ENCODE measurements at regions not wholly inside any gene's neighbourhood (a gene's known extent, or its start where the extent isn't known, plus 50 kb on each side); places are given as distances from the start of the nearest gene placed in this dataset.

DNA sequence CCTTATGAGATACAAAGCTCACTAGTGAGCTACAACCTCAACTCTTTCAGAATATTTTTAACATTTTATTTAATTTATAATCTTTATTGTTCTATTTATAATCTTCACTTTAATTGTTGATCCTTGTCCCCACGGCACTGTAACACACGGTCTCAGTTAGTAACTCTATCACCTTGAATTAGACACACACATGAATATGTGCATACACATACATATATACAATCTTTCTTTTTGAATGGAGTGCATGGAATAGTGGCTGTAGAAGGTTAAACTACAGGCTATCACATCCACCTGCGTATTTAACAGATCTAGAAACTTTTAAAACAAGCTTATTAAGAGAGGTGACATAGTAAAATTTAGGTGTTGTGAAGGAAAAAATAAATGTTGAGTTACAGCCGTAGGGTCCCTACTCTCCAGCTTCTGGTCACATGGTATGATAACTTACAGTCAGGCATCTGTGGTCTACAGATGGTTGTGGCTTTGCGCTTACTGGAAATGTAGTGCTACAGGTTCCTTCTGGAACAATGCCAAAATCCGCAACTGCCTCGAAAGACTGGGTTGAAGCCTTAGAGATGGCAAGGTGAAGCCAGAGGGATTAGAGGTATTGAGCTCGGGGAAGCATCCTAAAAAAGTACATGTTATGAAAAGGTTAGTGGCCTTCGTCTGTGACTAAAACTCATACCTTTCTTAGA is 1324.1 kb upstream of the SLC39A10 start:
- peak in 1 of 5 donors; percentile 1 for DNase-seq
- FAIRE-seq: no peak
- H3K36me3 ChIP-seq (ENCODE audit: control insufficient read depth in 2 of 3, insufficient read depth in 3 of 3, low read length in 3 of 3): no peaks in the 10 kb centered on the region
- TF ChIP-seq, protein P1, sequence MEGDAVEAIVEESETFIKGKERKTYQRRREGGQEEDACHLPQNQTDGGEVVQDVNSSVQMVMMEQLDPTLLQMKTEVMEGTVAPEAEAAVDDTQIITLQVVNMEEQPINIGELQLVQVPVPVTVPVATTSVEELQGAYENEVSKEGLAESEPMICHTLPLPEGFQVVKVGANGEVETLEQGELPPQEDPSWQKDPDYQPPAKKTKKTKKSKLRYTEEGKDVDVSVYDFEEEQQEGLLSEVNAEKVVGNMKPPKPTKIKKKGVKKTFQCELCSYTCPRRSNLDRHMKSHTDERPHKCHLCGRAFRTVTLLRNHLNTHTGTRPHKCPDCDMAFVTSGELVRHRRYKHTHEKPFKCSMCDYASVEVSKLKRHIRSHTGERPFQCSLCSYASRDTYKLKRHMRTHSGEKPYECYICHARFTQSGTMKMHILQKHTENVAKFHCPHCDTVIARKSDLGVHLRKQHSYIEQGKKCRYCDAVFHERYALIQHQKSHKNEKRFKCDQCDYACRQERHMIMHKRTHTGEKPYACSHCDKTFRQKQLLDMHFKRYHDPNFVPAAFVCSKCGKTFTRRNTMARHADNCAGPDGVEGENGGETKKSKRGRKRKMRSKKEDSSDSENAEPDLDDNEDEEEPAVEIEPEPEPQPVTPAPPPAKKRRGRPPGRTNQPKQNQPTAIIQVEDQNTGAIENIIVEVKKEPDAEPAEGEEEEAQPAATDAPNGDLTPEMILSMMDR (IDR thresholded peaks at IDR 0.05; ENCODE audit: borderline replicate concordance, extremely low read depth, insufficient read depth): no peak
- H3K27ac ChIP-seq (ENCODE audit: low read depth in 2 of 2, low read length in 2 of 2): no peak overlapping the region
- H3K27me3 ChIP-seq (ENCODE audit: control insufficient read depth, insufficient read depth, low read length): no peaks in the 10 kb centered on the region
- H3K4me1 ChIP-seq (ENCODE audit: control insufficient read depth in 2 of 3, insufficient read depth in 2 of 3, low read depth in 1 of 3, low read length in 3 of 3): no peaks in the 10 kb centered on the region
- H3K4me3 ChIP-seq (ENCODE audit: low read length in 3 of 3): no peak overlapping the region
- no peak overlapping the region for H3K9ac ChIP-seq (ENCODE audit: low read length in 3 of 3)
- no peaks in the 10 kb centered on the region for H3K9me3 ChIP-seq (ENCODE audit: control insufficient read depth in 2 of 3, insufficient read depth in 1 of 3, low read length in 3 of 3)
- intact Hi-C loops (cut with DNase I): no loop called here

GRCh38 chr2:194328456-194328855 is 1328.6 kb upstream of the SLC39A10 start:
- Histone ChIP-seq H3K27ac (ENCODE audit: low read depth in 2 of 2, low read length in 2 of 2) (no peak overlapping the region), H3K9me3 (ENCODE audit: control insufficient read depth in 2 of 3, insufficient read depth in 1 of 3, low read length in 3 of 3) (no peaks in the 10 kb centered on the region), H3K36me3 (ENCODE audit: control insufficient read depth in 2 of 3, insufficient read depth in 3 of 3, low read length in 3 of 3) (no peaks in the 10 kb centered on the region), H3K4me3 (ENCODE audit: low read length in 3 of 3) (no peak overlapping the region), H3K27me3 (ENCODE audit: control insufficient read depth, insufficient read depth, low read length) (no peaks in the 10 kb centered on the region), H3K9ac (ENCODE audit: low read length in 3 of 3) (no peak overlapping the region), H3K4me1 (ENCODE audit: control insufficient read depth in 2 of 3, insufficient read depth in 2 of 3, low read depth in 1 of 3, low read length in 3 of 3) (no peaks in the 10 kb centered on the region)
- DNase-seq: peak in 1 of 5 donors; percentile 60
- TF ChIP-seq, protein P1 (IDR thresholded peaks at IDR 0.05; ENCODE audit: borderline replicate concordance, extremely low read depth, insufficient read depth): no peak
- FAIRE-seq: no peak
- intact Hi-C loops (cut with DNase I): no loop called here

DNA sequence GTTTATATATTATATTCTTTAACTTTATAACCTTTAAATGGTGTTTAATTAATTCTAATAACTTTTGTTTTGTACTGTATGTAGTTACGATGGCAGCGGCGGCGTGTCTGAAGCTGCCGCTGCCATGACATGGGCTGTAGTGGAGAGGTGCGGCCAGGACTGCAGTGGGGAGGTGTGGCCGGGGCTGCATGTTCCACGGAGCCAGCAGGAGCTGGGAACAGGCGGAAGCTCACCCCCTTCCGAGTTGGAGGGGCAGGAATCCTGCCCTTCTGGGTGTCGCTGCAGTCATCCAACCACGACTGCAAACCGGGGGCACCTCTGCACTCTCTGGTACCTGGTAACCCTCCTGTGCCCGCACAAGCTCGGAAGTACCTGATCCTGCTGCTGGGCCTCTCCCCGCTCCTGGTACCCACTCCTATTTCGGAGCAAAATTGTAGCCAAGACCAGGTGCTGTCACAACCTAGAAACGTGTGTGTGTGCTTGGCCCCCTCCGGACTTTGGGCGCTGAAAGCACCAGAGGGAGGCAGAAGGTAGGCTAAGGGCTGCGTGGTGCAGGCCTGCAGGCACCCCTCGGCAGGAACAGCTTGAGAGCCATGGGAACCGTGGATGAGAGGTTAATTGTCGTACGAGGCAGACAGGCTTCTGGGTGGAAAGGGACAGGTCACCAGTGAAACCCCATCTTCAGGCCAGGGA is 1329.7 kb upstream of the SLC39A10 start:
- Histone ChIP-seq H3K9ac (ENCODE audit: low read length in 3 of 3) (no peak overlapping the region), H3K4me1 (ENCODE audit: control insufficient read depth in 2 of 3, insufficient read depth in 2 of 3, low read depth in 1 of 3, low read length in 3 of 3) (no peaks in the 10 kb centered on the region), H3K36me3 (ENCODE audit: control insufficient read depth in 2 of 3, insufficient read depth in 3 of 3, low read length in 3 of 3) (no peaks in the 10 kb centered on the region), H3K27ac (ENCODE audit: low read depth in 2 of 2, low read length in 2 of 2) (no peak overlapping the region), H3K4me3 (ENCODE audit: low read length in 3 of 3) (no peak overlapping the region), H3K9me3 (ENCODE audit: control insufficient read depth in 2 of 3, insufficient read depth in 1 of 3, low read length in 3 of 3) (no peaks in the 10 kb centered on the region), H3K27me3 (ENCODE audit: control insufficient read depth, insufficient read depth, low read length) (no peaks in the 10 kb centered on the region)
- DNase-seq (peak in 1 of 5 donors; percentile 43), FAIRE-seq (no peak)
- intact Hi-C loops (cut with DNase I): no loop called here
- TF ChIP-seq, protein P1 (IDR thresholded peaks at IDR 0.05; ENCODE audit: borderline replicate concordance, extremely low read depth, insufficient read depth): no peak
